ENCODE measurements at regions not wholly inside any gene's neighbourhood (a gene's known extent, or its start where the extent isn't known, plus 50 kb on each side); places are given as distances from the start of the nearest gene placed in this dataset.

DNA sequence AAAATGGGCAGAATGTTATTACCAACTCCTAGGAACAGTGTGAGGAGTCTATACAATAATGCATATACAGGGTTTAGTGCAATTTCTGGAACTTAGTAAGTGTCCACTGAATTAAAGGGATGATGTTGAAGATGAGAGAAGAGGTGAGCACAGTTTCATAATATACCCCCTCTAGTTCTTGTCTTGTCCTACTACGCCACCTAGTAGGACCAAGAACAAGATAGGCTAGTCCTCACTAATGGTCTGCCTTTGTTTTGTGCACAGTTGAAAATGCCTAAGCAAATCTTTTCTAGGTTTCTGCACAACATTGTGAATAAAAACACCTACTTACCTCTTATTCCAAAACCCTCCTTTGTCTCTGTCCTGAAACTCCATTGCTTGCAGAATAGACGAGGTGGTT lies 670.2 kb downstream of the CDH8 start (continued):
- TF ChIP-seq BCOR (IDR thresholded peaks at IDR 0.05) = no peak
- TF ChIP-seq, protein P1, sequence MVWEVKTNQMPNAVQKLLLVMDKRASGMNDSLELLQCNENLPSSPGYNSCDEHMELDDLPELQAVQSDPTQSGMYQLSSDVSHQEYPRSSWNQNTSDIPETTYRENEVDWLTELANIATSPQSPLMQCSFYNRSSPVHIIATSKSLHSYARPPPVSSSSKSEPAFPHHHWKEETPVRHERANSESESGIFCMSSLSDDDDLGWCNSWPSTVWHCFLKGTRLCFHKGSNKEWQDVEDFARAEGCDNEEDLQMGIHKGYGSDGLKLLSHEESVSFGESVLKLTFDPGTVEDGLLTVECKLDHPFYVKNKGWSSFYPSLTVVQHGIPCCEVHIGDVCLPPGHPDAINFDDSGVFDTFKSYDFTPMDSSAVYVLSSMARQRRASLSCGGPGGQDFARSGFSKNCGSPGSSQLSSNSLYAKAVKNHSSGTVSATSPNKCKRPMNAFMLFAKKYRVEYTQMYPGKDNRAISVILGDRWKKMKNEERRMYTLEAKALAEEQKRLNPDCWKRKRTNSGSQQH (CRISPR knock-in tag; IDR thresholded peaks at IDR 0.05) = no peak

DNA sequence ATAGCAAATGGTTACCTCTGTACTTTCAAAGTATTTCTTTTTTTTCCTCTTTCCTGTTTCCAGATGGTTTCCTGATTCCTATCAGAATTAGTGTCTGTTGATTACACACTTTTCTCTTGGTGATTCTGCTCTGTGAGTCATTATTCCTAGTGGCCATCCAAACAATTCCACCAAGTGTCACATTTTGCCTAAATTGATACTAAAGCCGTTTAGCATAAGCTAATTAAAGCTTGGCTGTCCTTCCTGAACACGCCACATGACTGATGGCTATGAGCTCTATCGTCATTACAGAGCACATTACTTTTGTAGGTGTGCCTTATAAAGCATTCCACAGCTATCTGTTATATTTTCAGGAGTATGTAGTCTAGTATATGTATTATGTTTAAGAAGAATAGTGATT lies 671.2 kb downstream of the CDH8 start:
- DNase-seq (ENCODE audit: extremely low read depth in 1 of 4, low spot score in 3 of 4) (no peak), FAIRE-seq (no peak), ATAC-seq (no peak)
- H3K36me3 ChIP-seq (ENCODE audit: control insufficient read depth, insufficient read depth, low read length) = no peaks in the 10 kb centered on the region
- H3K9ac ChIP-seq (ENCODE audit: insufficient read depth in 1 of 2, low read depth in 2 of 2, low read length in 2 of 2) = no peak overlapping the region
- no peaks in the 10 kb centered on the region for H3K27me3 ChIP-seq (ENCODE audit: control insufficient read depth in 2 of 2, insufficient read depth in 2 of 2, low read length in 2 of 2)
- BruUV-seq (replicated peaks) = no TSS peak
- intact Hi-C loops (cut with micrococcal nuclease) (no loop called here), in situ Hi-C loops (cut with MboI) (no loop called here)
- no peaks in the 10 kb centered on the region for H3K4me1 ChIP-seq (replicated peaks in 1 of 2; ENCODE audit: control insufficient read depth in 2 of 2, insufficient read depth in 2 of 2, low read length in 2 of 2)
- H4K20me1 ChIP-seq (replicated peaks; ENCODE audit: control insufficient read depth, insufficient read depth, low read length) = no peaks in the 10 kb centered on the region
- no peak overlapping the region for H3K4me2 ChIP-seq (ENCODE audit: insufficient read depth, low read length)
- TF ChIP-seq ZBED1 (IDR thresholded peaks at IDR 0.05) (no peak), MAFF (IDR thresholded peaks at IDR 0.05; ENCODE audit: low read length) (no peak), LARP7 (IDR thresholded peaks at IDR 0.05) (no peak), KDM4B (IDR thresholded peaks at IDR 0.05; ENCODE audit: borderline replicate concordance in 2 of 2, low read depth in 1 of 2) (no peak), HNRNPUL1 (IDR thresholded peaks at IDR 0.05; ENCODE audit: low read length) (no peak), SMARCE1 (IDR thresholded peaks at IDR 0.05) (no peak), CHCHD3 (CRISPR knock-in tag; IDR thresholded peaks at IDR 0.05) (no peak), KAT8 (IDR thresholded peaks at IDR 0.05; ENCODE audit: low read depth) (no peak), POLR3G (IDR thresholded peaks at IDR 0.05; ENCODE audit: extremely low read depth, insufficient read length, insufficient replicate concordance) (no peak)
- no peak overlapping the region for H3K4me3 ChIP-seq
- H3K9me3 ChIP-seq (replicated peaks; ENCODE audit: control insufficient read depth, insufficient read depth, low read depth, low read length) = no peaks in the 10 kb centered on the region
- CTCF ChIA-PET (ENCODE audit: low intra/inter-chr PET ratio) = no interaction called here
- H3K9me1 ChIP-seq (ENCODE audit: control insufficient read depth, insufficient read depth, low read length) = no peaks in the 10 kb centered on the region
- 2% methylated on average over 3 of the region's 3 CpGs for WGBS (ENCODE audit: insufficient coverage, low coverage, missing lambda C conversion rate)
- H2AFZ ChIP-seq (ENCODE audit: low read depth, low read length) = no peak overlapping the region
- H3K27ac ChIP-seq (ENCODE audit: extremely low read depth, low read depth, low read length) = no peak overlapping the region
- H3K79me2 ChIP-seq (ENCODE audit: control insufficient read depth, insufficient read depth, low read length) = no peaks in the 10 kb centered on the region
- POLR2A ChIA-PET = no interaction called here
